DND-41 (cell line): ENCODE measurements at regions not wholly inside any gene's neighbourhood (a gene's known extent, or its start where the extent isn't known, plus 50 kb on each side); places are given as distances from the start of the nearest gene placed in this dataset.

Experiments used
- ATAC-seq: fragments of 200-7000 bp; cut with Tn5 transposase; 3 replicates; pipeline ENCODE4 v1.9.1; 2021; ENCODE audit warnings: low read depth; ENCODE audit not compliant: insufficient read depth
- DNase-seq: peaks from one replicate; pipeline ENCODE4 v3.0.0-alpha.2; 2020
- H2AFZ ChIP-seq: 2 replicates; pipeline ENCODE4 v1.6.0; 2012; ENCODE audit warnings: low read depth, low read length
- H3K27ac ChIP-seq: 2 replicates; pipeline ENCODE4 v1.5.1; 2012; ENCODE audit warnings: low read length, inconsistent platforms
- H3K27me3 ChIP-seq: fragments of 200-600 bp; sonication (generic); 2 replicates; pipeline ENCODE4 v1.6.0; 2012; ENCODE audit warnings: low read length, mild to moderate bottlenecking, inconsistent platforms; ENCODE audit not compliant: insufficient read depth, poor library complexity
- H3K36me3 ChIP-seq: 2 replicates; pipeline ENCODE4 v1.5.1; 2012; ENCODE audit warnings: low read length, inconsistent platforms; ENCODE audit not compliant: insufficient read depth
- H3K4me1 ChIP-seq: 2 replicates; pipeline ENCODE4 v1.5.1; 2012; ENCODE audit warnings: mild to moderate bottlenecking, low read length; ENCODE audit not compliant: insufficient read depth
- H3K4me2 ChIP-seq: 2 replicates; pipeline ENCODE4 v1.6.0; 2012; ENCODE audit warnings: mild to moderate bottlenecking, moderate library complexity, low read length, inconsistent platforms; ENCODE audit not compliant: insufficient read depth
- H3K4me3 ChIP-seq, 2 experiments: fragments of 200-600 bp in 1 of 2; shearing (Covaris generic) in 1 of 2; 2 replicates each; pipeline ENCODE4 v1.5.1; 2012 to 2016; ENCODE audit warnings: inconsistent platforms in 2 of 2, low read length in 2 of 2, mild to moderate bottlenecking in 2 of 2, low read depth in 1 of 2, moderate library complexity in 1 of 2
- H3K79me2 ChIP-seq: 2 replicates; pipeline ENCODE4 v1.6.0; 2012; ENCODE audit warnings: low read length, inconsistent platforms; ENCODE audit not compliant: insufficient read depth
- H3K9ac ChIP-seq: 2 replicates; pipeline ENCODE4 v1.6.0; 2012; ENCODE audit warnings: low read depth, mild to moderate bottlenecking, inconsistent platforms, low read length, moderate library complexity
- H3K9me3 ChIP-seq: 2 replicates; pipeline ENCODE4 v1.5.1; 2012; ENCODE audit warnings: low read length, moderate library complexity, mild to moderate bottlenecking, inconsistent platforms; ENCODE audit not compliant: insufficient read depth, severe bottlenecking
- H4K20me1 ChIP-seq: 2 replicates; pipeline ENCODE4 v1.6.0; 2012; ENCODE audit warnings: low read length; ENCODE audit not compliant: insufficient read depth
- CTCF ChIP-seq: IDR thresholded peaks from 2 replicates; pipeline ENCODE4 v1.5.1; 2012; ENCODE audit warnings: borderline replicate concordance, low read length, moderate library complexity, mild to moderate bottlenecking; ENCODE audit not compliant: poor library complexity, severe bottlenecking; ENCODE audit errors: extremely low read depth
- EZH2 ChIP-seq: IDR thresholded peaks from 3 replicates; pipeline ENCODE4 v1.6.1; 2012; ENCODE audit warnings: borderline replicate concordance, low read depth, mild to moderate bottlenecking, moderate library complexity, low read length, inconsistent platforms; ENCODE audit not compliant: severe bottlenecking

- Histone ChIP-seq H3K4me3 (no peak overlapping the region), H3K4me2 (no peak overlapping the region), H3K36me3 (no peaks in the 10 kb centered on the region), H2AFZ (no peak overlapping the region), H3K27ac (no peak overlapping the region), H3K9ac (no peak overlapping the region), H3K27me3 (no peaks in the 10 kb centered on the region), H3K79me2 (no peaks in the 10 kb centered on the region), H4K20me1 (no peaks in the 10 kb centered on the region; the same call in 1 of the 2 replicates), H3K9me3 (no peaks in the 10 kb centered on the region), H3K4me1 (no peaks in the 10 kb centered on the region)
- ATAC-seq, result no peak
- TF ChIP-seq CTCF, result no peak
- no peak for TF ChIP-seq EZH2
- no peak for DNase-seq
Observed at GRCh38 chr2:71795486-71795885, 342.1 kb downstream of the DYSF start.

DNA sequence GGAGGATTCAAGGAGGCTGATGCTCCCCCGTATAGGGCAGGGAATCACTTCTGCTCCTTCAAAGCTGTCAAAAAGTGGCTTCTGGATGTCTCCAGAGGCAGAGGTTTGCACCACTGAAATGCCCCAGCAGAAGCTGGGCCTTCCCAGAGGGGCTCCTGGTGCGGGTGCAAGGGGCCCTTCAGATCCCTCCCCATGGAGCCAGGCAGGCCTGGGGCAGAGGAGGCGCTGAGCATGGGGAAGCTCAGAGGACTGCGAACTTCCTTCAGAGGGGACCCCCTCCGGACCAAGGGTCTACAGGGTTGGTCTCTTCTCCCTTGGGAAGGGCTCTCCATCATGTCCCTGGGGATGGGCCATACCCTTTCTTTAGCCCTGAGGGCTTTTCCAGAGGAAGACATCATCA is 341.2 kb downstream of the DYSF start:
- H3K36me3 ChIP-seq, result no peaks in the 10 kb centered on the region
- ATAC-seq, result no peak
- no peak for DNase-seq
- no peaks in the 10 kb centered on the region for H3K79me2 ChIP-seq
- no peak overlapping the region for H3K4me3 ChIP-seq
- H2AFZ ChIP-seq, result no peak overlapping the region
- no peaks in the 10 kb centered on the region; the same call in 1 of the 2 replicates for H4K20me1 ChIP-seq
- no peak for TF ChIP-seq EZH2
- TF ChIP-seq CTCF, result no peak
- H3K9ac ChIP-seq, result no peak overlapping the region
- H3K9me3 ChIP-seq, result no peaks in the 10 kb centered on the region
- no peaks in the 10 kb centered on the region for H3K4me1 ChIP-seq
- H3K27me3 ChIP-seq, result no peaks in the 10 kb centered on the region
- no peak overlapping the region for H3K4me2 ChIP-seq
- no peak overlapping the region for H3K27ac ChIP-seq

DNA sequence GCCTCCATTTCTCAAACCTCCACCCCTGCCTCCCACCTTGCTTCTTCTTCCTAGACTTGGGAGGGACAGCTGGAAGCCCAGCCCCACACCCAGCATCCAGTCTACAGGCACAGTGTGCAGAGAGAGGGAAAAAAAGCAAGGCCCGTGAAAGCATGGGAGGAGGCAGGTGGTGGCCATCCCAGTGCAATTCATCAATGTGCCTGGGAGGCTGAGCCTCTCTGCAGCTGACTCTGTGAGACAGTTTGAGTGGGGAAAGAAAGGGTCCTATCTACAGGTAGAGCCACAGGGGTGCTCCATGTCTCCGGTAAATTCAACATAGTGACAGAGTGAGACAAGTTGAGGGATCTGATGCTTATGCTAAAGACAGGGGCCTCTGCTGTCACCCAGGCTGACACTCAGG is 340.6 kb downstream of the DYSF start:
- Histone ChIP-seq H3K36me3 (no peaks in the 10 kb centered on the region), H3K9ac (no peak overlapping the region), H3K4me2 (no peak overlapping the region), H3K9me3 (no peaks in the 10 kb centered on the region), H3K27ac (no peak overlapping the region), H3K79me2 (no peaks in the 10 kb centered on the region), H4K20me1 (no peaks in the 10 kb centered on the region; the same call in 1 of the 2 replicates), H3K27me3 (no peaks in the 10 kb centered on the region), H3K4me3 (no peak overlapping the region), H3K4me1 (no peaks in the 10 kb centered on the region), H2AFZ (no peak overlapping the region)
- DNase-seq (no peak), ATAC-seq (no peak)
- TF ChIP-seq CTCF, result no peak
- TF ChIP-seq EZH2, result no peak
